Erythroblast (primary cell): ENCODE measurements at regions not wholly inside any gene's neighbourhood (a gene's known extent, or its start where the extent isn't known, plus 50 kb on each side); places are given as distances from the start of the nearest gene placed in this dataset.

Experiments used
- GATA1 ChIP-seq: IDR thresholded peaks from 2 replicates; pipeline ENCODE4 v1.6.1; 2011; ENCODE audit warnings: low read depth, mild to moderate bottlenecking, control low read depth, low read length, moderate library complexity
- POLR2A ChIP-seq: IDR thresholded peaks from 2 replicates; pipeline ENCODE4 v1.6.1; 2011; ENCODE audit warnings: mild to moderate bottlenecking, low read length

GRCh38 chr17:13837417-13837816, 231.9 kb upstream of the COX10 start:
- TF ChIP-seq POLR2A (no peak), GATA1 (no peak)
